GM23248 (cell line): ENCODE measurements at regions not wholly inside any gene's neighbourhood (a gene's known extent, or its start where the extent isn't known, plus 50 kb on each side); places are given as distances from the start of the nearest gene placed in this dataset.

Experiments
- DNase-seq: peaks from one replicate; pipeline ENCODE4 v3.0.0-alpha.2; 2015
- H2AFZ ChIP-seq: fragments of 200-600 bp; sonication (generic); 2 replicates; pipeline ENCODE4 v1.6.1; 2016; ENCODE audit warnings: antibody characterized with exemption
- H3F3A ChIP-seq: fragments of 200-600 bp; sonication (generic); 2 replicates; pipeline ENCODE4 v1.6.1; 2016; ENCODE audit warnings: mild to moderate bottlenecking, antibody characterized with exemption, mixed run types; ENCODE audit not compliant: insufficient read depth
- H3K27ac ChIP-seq: fragments of 200-600 bp; sonication (generic); 2 replicates; pipeline ENCODE4 v1.5.1; 2016; ENCODE audit warnings: mild to moderate bottlenecking
- H3K27me3 ChIP-seq: fragments of 200-600 bp; sonication (generic); replicated peaks from 2 replicates; pipeline ENCODE4 v1.6.1; 2016; ENCODE audit warnings: mild to moderate bottlenecking; ENCODE audit not compliant: insufficient read depth
- H3K36me3 ChIP-seq: fragments of 200-600 bp; sonication (generic); 2 replicates; pipeline ENCODE4 v1.6.1; 2016; ENCODE audit warnings: low read depth, mild to moderate bottlenecking
- H3K4me1 ChIP-seq: fragments of 200-600 bp; sonication (generic); 2 replicates; pipeline ENCODE4 v1.6.1; 2016; ENCODE audit warnings: mild to moderate bottlenecking; ENCODE audit not compliant: insufficient read depth
- H3K4me2 ChIP-seq: fragments of 200-600 bp; sonication (generic); one replicate; pipeline ENCODE4 v1.6.1; 2016; ENCODE audit warnings: mild to moderate bottlenecking; ENCODE audit not compliant: unreplicated experiment
- H3K4me3 ChIP-seq: fragments of 200-600 bp; sonication (generic); 2 replicates; pipeline ENCODE4 v1.5.1; 2016; ENCODE audit warnings: mild to moderate bottlenecking
- H3K79me2 ChIP-seq: fragments of 200-600 bp; sonication (generic); 2 replicates; pipeline ENCODE4 v1.6.1; 2016; ENCODE audit warnings: mild to moderate bottlenecking; ENCODE audit not compliant: insufficient read depth
- H3K9ac ChIP-seq: fragments of 200-600 bp; sonication (generic); 2 replicates; pipeline ENCODE4 v1.6.1; 2016; ENCODE audit warnings: mild to moderate bottlenecking
- H3K9me2 ChIP-seq: fragments of 200-600 bp; sonication (generic); 2 replicates; pipeline ENCODE4 v1.6.1; 2016; ENCODE audit warnings: mixed run types, mild to moderate bottlenecking, moderate library complexity; ENCODE audit not compliant: insufficient read depth
- H3K9me3 ChIP-seq: fragments of 200-600 bp; sonication (generic); one replicate; pipeline ENCODE4 v1.6.1; 2017; ENCODE audit warnings: low read depth
- H4K20me1 ChIP-seq: fragments of 200-600 bp; sonication (generic); 2 replicates; pipeline ENCODE4 v1.6.0; 2016; ENCODE audit not compliant: insufficient read depth
- EZH2 ChIP-seq: fragments of 200-600 bp; sonication (generic); IDR thresholded peaks from 2 replicates; pipeline ENCODE4 v1.6.1; 2018; ENCODE audit warnings: antibody characterized with exemption, mild to moderate bottlenecking; ENCODE audit not compliant: insufficient read depth, poor library complexity, severe bottlenecking
- EZH2phosphoT487 ChIP-seq: fragments of 200-600 bp; sonication (generic); IDR thresholded peaks from 2 replicates; pipeline ENCODE4 v1.6.1; 2018; ENCODE audit warnings: antibody characterized with exemption, moderate library complexity, mild to moderate bottlenecking, low read depth; ENCODE audit not compliant: insufficient read depth
- WGBS, 2 experiments: methylation state at CpG; one replicate each; pipeline ENCODE4 v1.1.6; 2015 to 2017; ENCODE audit warnings: low lambda C conversion rate in 2 of 2, low coverage in 1 of 2; ENCODE audit errors: missing lambda C conversion rate in 2 of 2; 5-methylcytosine and 5-hydroxymethylcytosine counted together
- in situ Hi-C: fragments of 300-500 bp; cut with MboI; formaldehyde crosslinking; loops from 2 replicates; pipeline ENCODE4 v1.15.0; 2020

DNA sequence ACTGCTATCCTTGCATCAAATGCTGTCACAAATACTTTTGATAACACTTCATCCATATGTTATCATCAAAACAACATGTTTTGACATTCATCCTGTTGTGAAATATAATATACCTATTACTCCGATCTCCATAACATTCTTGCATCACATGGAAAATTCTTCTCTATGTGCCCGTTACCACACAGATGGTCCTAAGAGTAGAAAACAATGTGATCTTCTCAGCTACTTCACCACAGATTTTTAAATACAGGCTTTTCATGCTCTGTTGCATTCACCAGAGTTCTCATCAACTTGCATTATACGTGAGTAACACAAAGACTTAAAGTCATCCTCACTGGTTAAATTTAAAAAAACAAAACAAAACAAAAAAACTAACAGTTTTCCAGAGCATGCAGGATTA lies 1603.3 kb upstream of the ZEB2 start:
- in situ Hi-C loops = no loop called here
- TF ChIP-seq EZH2phosphoT487 (no peak), EZH2 (no peak)
- H3K9me3 ChIP-seq = no peaks in the 10 kb centered on the region
- no peak for DNase-seq
- H3K4me1 ChIP-seq = peaks cover 20% of the 10 kb centered on the region
- no peak overlapping the region for H3K27ac ChIP-seq
- no peaks in the 10 kb centered on the region for H3K9me2 ChIP-seq
- peaks cover 9% of the 10 kb centered on the region; the same call in 1 of the 2 replicates for H3F3A ChIP-seq
- 83 to 86% methylated on average over 3 of the region's 3 CpGs for WGBS, 2 experiments
- no peak overlapping the region for H3K9ac ChIP-seq
- peak overlapping the region; percentile 45; the same call in 1 of the 2 replicates for H2AFZ ChIP-seq
- H3K4me2 ChIP-seq = no peak overlapping the region
- no peaks in the 10 kb centered on the region for H4K20me1 ChIP-seq
- no peaks in the 10 kb centered on the region for H3K79me2 ChIP-seq
- no peaks in the 10 kb centered on the region for H3K27me3 ChIP-seq
- no peak overlapping the region for H3K4me3 ChIP-seq
- H3K36me3 ChIP-seq = no peaks in the 10 kb centered on the region

DNA sequence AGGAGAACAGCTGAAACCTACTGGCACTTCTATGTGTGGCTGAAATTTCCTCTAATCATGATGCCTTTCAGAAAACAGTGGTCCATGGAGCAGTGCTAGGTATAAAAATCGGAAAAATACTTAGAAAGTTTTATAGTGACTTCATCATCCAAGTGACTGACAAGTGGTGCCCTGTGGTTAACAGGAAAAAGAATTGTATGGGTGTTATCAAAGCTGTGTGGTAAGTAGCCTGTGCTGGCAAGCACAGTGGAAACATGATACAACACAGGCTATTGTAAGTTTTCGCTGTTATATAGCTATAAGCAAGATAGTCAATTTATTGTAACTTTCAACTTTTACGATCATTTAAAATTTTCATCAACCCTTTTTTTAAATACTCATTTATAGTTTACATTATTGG lies 1599.7 kb upstream of the ZEB2 start:
- 89% methylated on average over 3 of the region's 3 CpGs for WGBS, 2 experiments
- no peak for DNase-seq
- Histone ChIP-seq H2AFZ (no peak overlapping the region), H3K79me2 (no peaks in the 10 kb centered on the region), H3K9me2 (no peaks in the 10 kb centered on the region), H3K9me3 (no peaks in the 10 kb centered on the region), H3K36me3 (no peaks in the 10 kb centered on the region), H3K4me3 (no peak overlapping the region), H3K27me3 (no peaks in the 10 kb centered on the region), H3K4me2 (no peak overlapping the region), H3F3A (peaks cover 4% of the 10 kb centered on the region; the same call in 1 of the 2 replicates), H3K4me1 (peaks cover 10% of the 10 kb centered on the region), H4K20me1 (no peaks in the 10 kb centered on the region), H3K9ac (no peak overlapping the region), H3K27ac (no peak overlapping the region)
- no peak for TF ChIP-seq EZH2
- TF ChIP-seq EZH2phosphoT487 = no peak
- in situ Hi-C loops = no loop called here

DNA sequence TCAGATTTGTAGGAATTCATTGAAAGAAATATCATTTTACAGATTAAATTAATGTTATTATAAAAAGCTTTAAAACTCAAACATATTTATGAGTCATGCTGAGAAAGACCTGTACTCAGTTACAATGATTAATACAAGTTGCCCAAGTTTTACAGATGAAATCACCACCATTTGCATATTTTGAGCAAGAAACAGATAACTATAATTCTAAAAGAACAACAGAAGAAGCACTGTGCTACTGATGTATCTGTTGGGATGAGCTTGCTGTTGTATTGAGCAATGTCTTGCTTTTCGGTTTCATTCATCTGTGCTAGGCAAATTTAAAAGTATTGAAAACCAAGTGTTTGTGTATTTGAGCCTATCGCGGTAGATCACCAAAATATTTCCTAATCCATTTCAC lies 1589.1 kb upstream of the ZEB2 start:
- no CpG with 5 or more reads among the region's 3 CpGs for WGBS, 2 experiments

DNA sequence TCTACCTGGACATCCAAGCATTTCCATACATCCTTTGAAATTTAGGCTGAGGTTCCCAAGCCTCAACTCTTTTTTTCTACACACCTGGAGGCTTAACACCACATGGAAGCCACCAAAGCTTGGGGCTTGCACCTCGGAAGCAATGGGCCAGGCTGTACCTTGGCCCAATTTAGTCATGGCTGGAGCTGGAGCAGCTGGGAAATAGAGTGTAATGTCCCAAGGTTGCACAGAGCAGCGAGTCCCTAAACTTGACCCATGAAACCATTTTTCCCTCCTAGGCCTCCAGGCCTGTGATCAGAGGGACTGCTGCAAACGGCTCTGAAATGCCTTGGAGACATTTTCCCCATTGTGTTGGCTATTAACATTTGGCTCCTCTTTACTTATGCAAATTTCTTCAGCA lies 1574.3 kb upstream of the ZEB2 start:
- WGBS, 2 experiments = 12 to 17% methylated on average over 3 of the region's 3 CpGs
- Histone ChIP-seq H4K20me1 (no peaks in the 10 kb centered on the region), H3K4me3 (no peak overlapping the region), H3K27ac (no peak overlapping the region), H2AFZ (no peak overlapping the region), H3K27me3 (no peaks in the 10 kb centered on the region), H3K79me2 (no peaks in the 10 kb centered on the region), H3K4me2 (no peak overlapping the region), H3K36me3 (no peaks in the 10 kb centered on the region), H3K9me3 (no peaks in the 10 kb centered on the region), H3K9me2 (no peaks in the 10 kb centered on the region), H3K9ac (no peak overlapping the region), H3K4me1 (no peaks in the 10 kb centered on the region), H3F3A (no peaks in the 10 kb centered on the region)
- TF ChIP-seq EZH2 = no peak
- TF ChIP-seq EZH2phosphoT487 = no peak
- no peak for DNase-seq
- in situ Hi-C loops = no loop called here

More for the DNA sequence above, 1589.1 kb upstream of the ZEB2 start:
- Histone ChIP-seq H3K4me3 (no peak overlapping the region), H3K36me3 (no peaks in the 10 kb centered on the region), H3K4me2 (no peak overlapping the region), H3K9me2 (no peaks in the 10 kb centered on the region), H3F3A (no peaks in the 10 kb centered on the region), H3K27me3 (no peaks in the 10 kb centered on the region), H3K9me3 (no peaks in the 10 kb centered on the region), H3K27ac (no peak overlapping the region), H2AFZ (no peak overlapping the region), H4K20me1 (no peaks in the 10 kb centered on the region), H3K9ac (no peak overlapping the region), H3K4me1 (no peaks in the 10 kb centered on the region), H3K79me2 (no peaks in the 10 kb centered on the region)
- in situ Hi-C loops = no loop called here
- no peak for DNase-seq
- TF ChIP-seq EZH2 (no peak), EZH2phosphoT487 (no peak)

DNA sequence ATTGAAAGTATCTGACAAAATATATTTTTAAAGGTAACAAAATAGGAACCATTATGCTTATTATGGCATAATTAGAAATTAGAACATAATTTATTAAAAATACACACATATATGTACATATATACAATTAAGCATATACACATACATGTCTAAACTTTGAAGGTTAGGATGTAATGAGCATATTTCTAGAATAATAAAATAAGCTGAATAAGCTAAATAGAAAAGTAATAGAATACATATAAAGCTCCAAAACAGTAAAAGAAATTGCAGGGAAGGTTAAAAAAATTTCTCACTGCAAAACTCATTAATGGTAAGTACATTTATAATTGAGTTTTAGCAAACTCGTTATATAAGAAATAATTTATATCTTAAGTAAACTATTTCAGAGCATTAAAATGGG lies 1561.5 kb upstream of the ZEB2 start:
- H3K4me3 ChIP-seq = no peak overlapping the region
- H3K9me3 ChIP-seq = no peaks in the 10 kb centered on the region
- in situ Hi-C loops = no loop called here
- no peaks in the 10 kb centered on the region for H3K79me2 ChIP-seq
- H3K4me2 ChIP-seq = no peak overlapping the region
- no peaks in the 10 kb centered on the region for H3K27me3 ChIP-seq
- 64 to 81% methylated on average over 1 of the region's 1 CpG for WGBS, 2 experiments
- no peaks in the 10 kb centered on the region for H4K20me1 ChIP-seq
- 0 out of 2 replicates have a peak, but pooled peaks cover 7% of the 10 kb centered on the region for H3F3A ChIP-seq
- H3K4me1 ChIP-seq = peaks cover 20% of the 10 kb centered on the region
- no peak overlapping the region for H2AFZ ChIP-seq
- no peak overlapping the region for H3K27ac ChIP-seq
- no peaks in the 10 kb centered on the region; the same call in 1 of the 2 replicates for H3K9me2 ChIP-seq
- no peaks in the 10 kb centered on the region for H3K36me3 ChIP-seq
- TF ChIP-seq EZH2phosphoT487 (no peak), EZH2 (no peak)
- DNase-seq = no peak
- H3K9ac ChIP-seq = no peak overlapping the region
